A549 (cell line): ENCODE measurements at regions not wholly inside any gene's neighbourhood (a gene's known extent, or its start where the extent isn't known, plus 50 kb on each side); places are given as distances from the start of the nearest gene placed in this dataset.

ENCODE experiments used
- ATAC-seq, 2 experiments: fragments of 200-7000 bp in 1 of 2; fragments of >200 bp in 1 of 2; cut with Nextera tagmentation in 1 of 2; cut with Tn5 transposase in 1 of 2; 3 replicates each; pipeline versions ENCODE4 v1.8.0 to v1.9.1; 2018 to 2020; ENCODE audit warnings: mild to moderate bottlenecking in 1 of 2, moderate library complexity in 1 of 2
- CTCF ChIA-PET: fragments of 300-600 bp; sonication (Branson Sonifier 250); formaldehyde crosslinking; extraction: SDS; loops from one replicate; lab custom pipeline; 2021; ENCODE audit warnings: antibody characterized with exemption, inconsistent platforms; lab: Yijun Ruan, JAX
- POLR2A ChIA-PET: fragments of 350-600 bp; formaldehyde crosslinking; extraction: SDS; loops from one replicate; lab custom pipeline; 2021; ENCODE audit warnings: antibody characterized with exemption, inconsistent platforms; lab: Yijun Ruan, JAX
- DNase-seq, 2 experiments: peaks; one replicate each; pipeline versions ENCODE4 v3.0.0 to v3.0.0-alpha.2; 2011 to 2016; ENCODE audit warnings: low read depth in 1 of 2, low spot score in 1 of 2
- FAIRE-seq: peaks from 2 replicates; lab custom pipeline; 2011; peaks lifted over from hg19 to GRCh38; lab: Jason Lieb, UNC
- H3K27ac ChIP-seq, 2 experiments: fragments of >200 bp; sonication (Bioruptor Twin); formaldehyde crosslinking; 3 replicates each; pipeline ENCODE4 v1.5.1; 2016 to 2017
- H3K4me1 ChIP-seq: fragments of >200 bp; sonication (Bioruptor Twin); formaldehyde crosslinking; 3 replicates; pipeline ENCODE4 v1.6.1; 2016
- H3K4me2 ChIP-seq: fragments of >200 bp; sonication (Bioruptor Twin); formaldehyde crosslinking; 3 replicates; pipeline ENCODE4 v1.6.1; 2016
- H3K4me3 ChIP-seq: fragments of >200 bp; sonication (Bioruptor Twin); formaldehyde crosslinking; 3 replicates; pipeline ENCODE4 v1.5.1; 2016
- H3K9me3 ChIP-seq: fragments of >200 bp; sonication (Bioruptor Twin); formaldehyde crosslinking; 3 replicates; pipeline ENCODE4 v1.6.1; 2016
- BHLHE40 ChIP-seq: IDR thresholded peaks from 2 replicates; pipeline ENCODE4 v1.6.1; 2012; ENCODE audit warnings: low read depth, low read length, inconsistent platforms
- CBX8 ChIP-seq: fragments of 200-600 bp; sonication (generic); IDR thresholded peaks from 2 replicates; pipeline ENCODE4 v1.6.1; 2016
- CHD2 ChIP-seq: fragments of 150-350 bp; IDR thresholded peaks from 2 replicates; pipeline ENCODE4 v1.6.1; 2014; ENCODE audit warnings: low read length; ENCODE audit not compliant: partially characterized antibody
- CTCF ChIP-seq: fragments of >200 bp; sonication (Bioruptor Twin); formaldehyde crosslinking; IDR thresholded peaks from 3 replicates; pipeline ENCODE4 v1.5.1; 2016
- E2F6 ChIP-seq: IDR thresholded peaks from 2 replicates; pipeline ENCODE4 v1.6.1; 2012; ENCODE audit warnings: low read depth, borderline replicate concordance
- EP300 ChIP-seq, 2 experiments: fragments of >200 bp; sonication (Bioruptor Twin); formaldehyde crosslinking; IDR thresholded peaks; 2 replicates in 1 of 2; 3 replicates in 1 of 2; pipeline ENCODE4 v1.6.1; 2016 to 2017
- FOSB ChIP-seq: fragments of 250-450 bp; sonication (Bioruptor Pico); IDR thresholded peaks from 2 replicates; pipeline ENCODE4 v1.5.0; 2020; ENCODE audit warnings: mild to moderate bottlenecking, moderate library complexity
- FOSL2 ChIP-seq, 2 experiments: fragments of 450-650 bp in 1 of 2; fragments of >200 bp in 1 of 2; sonication (Bioruptor Twin) in 1 of 2; formaldehyde crosslinking; IDR thresholded peaks; 2 replicates each; pipeline versions ENCODE4 v1.5.0 to v1.6.1; 2016 to 2020; ENCODE audit warnings: mild to moderate bottlenecking in 1 of 2, moderate library complexity in 1 of 2
- FOXS1 ChIP-seq: fragments of 250-450 bp; sonication (Bioruptor Pico); IDR thresholded peaks from 2 replicates; pipeline ENCODE4 v1.5.0; 2020; ENCODE audit warnings: mild to moderate bottlenecking, moderate library complexity
- GATA3 ChIP-seq: IDR thresholded peaks from 2 replicates; pipeline ENCODE4 v1.6.1; 2012; ENCODE audit warnings: borderline replicate concordance
- HEYL ChIP-seq: fragments of 250-450 bp; sonication (Bioruptor Pico); IDR thresholded peaks from 2 replicates; pipeline ENCODE4 v1.8.0; 2021; ENCODE audit warnings: mild to moderate bottlenecking, moderate library complexity
- HMGXB4 ChIP-seq: fragments of 250-450 bp; sonication (Bioruptor Pico); IDR thresholded peaks from 2 replicates; pipeline ENCODE4 v1.5.0; 2021; ENCODE audit warnings: mild to moderate bottlenecking, moderate library complexity, borderline replicate concordance
- HOXB13 ChIP-seq: fragments of 250-450 bp; sonication (Bioruptor Pico); IDR thresholded peaks from 2 replicates; pipeline ENCODE4 v1.5.0; 2020; ENCODE audit warnings: low read depth, mild to moderate bottlenecking, moderate library complexity
- JUNB ChIP-seq: fragments of >200 bp; sonication (Bioruptor Twin); formaldehyde crosslinking; IDR thresholded peaks from 2 replicates; pipeline ENCODE4 v1.6.1; 2016
- KDM1A ChIP-seq: fragments of 200-600 bp; sonication (generic); IDR thresholded peaks from 2 replicates; pipeline ENCODE4 v1.6.1; 2016; ENCODE audit warnings: low read depth, mild to moderate bottlenecking
- KDM5A ChIP-seq: fragments of 200-600 bp; sonication (generic); IDR thresholded peaks from 2 replicates; pipeline ENCODE4 v1.6.1; 2016; ENCODE audit warnings: antibody characterized with exemption, mild to moderate bottlenecking
- MAFK ChIP-seq: fragments of 450-650 bp; IDR thresholded peaks from 2 replicates; pipeline ENCODE4 v1.6.1; 2014; ENCODE audit not compliant: partially characterized antibody
- NFE2L2 ChIP-seq: fragments of 150-350 bp; conservative IDR thresholded peaks from 2 replicates; pipeline ENCODE4 v1.6.1; 2014; ENCODE audit warnings: low read length
- RAD21 ChIP-seq, 2 experiments: fragments of >200 bp in 1 of 2; sonication (Bioruptor Twin) in 1 of 2; formaldehyde crosslinking in 1 of 2; IDR thresholded peaks in 1 of 2; conservative IDR thresholded peaks in 1 of 2; 2 replicates in 1 of 2; 3 replicates in 1 of 2; pipeline ENCODE4 v1.6.1; 2012 to 2018; ENCODE audit warnings: inconsistent platforms in 1 of 2
- RARB ChIP-seq: fragments of 250-450 bp; sonication (Bioruptor Pico); IDR thresholded peaks from 2 replicates; pipeline ENCODE4 v1.8.0; 2021; ENCODE audit warnings: mild to moderate bottlenecking, moderate library complexity
- RCOR1 ChIP-seq: fragments of 150-350 bp; IDR thresholded peaks from 2 replicates; pipeline ENCODE4 v1.6.1; 2014; ENCODE audit warnings: antibody characterized with exemption, low read length, low read depth
- RFX5 ChIP-seq: fragments of 450-650 bp; IDR thresholded peaks from 2 replicates; pipeline ENCODE4 v1.7.1; 2014; ENCODE audit warnings: antibody characterized with exemption, mild to moderate bottlenecking, moderate library complexity
- SREBF2 ChIP-seq: fragments of 450-650 bp; IDR thresholded peaks from 2 replicates; pipeline ENCODE4 v1.6.1; 2014; ENCODE audit warnings: mild to moderate bottlenecking, moderate library complexity
- TFCP2L1 ChIP-seq: fragments of 250-450 bp; sonication (Bioruptor Pico); IDR thresholded peaks from 2 replicates; pipeline ENCODE4 v1.5.0; 2021; ENCODE audit warnings: mild to moderate bottlenecking
- TP53 ChIP-seq: fragments of 250-450 bp; sonication (Bioruptor Pico); IDR thresholded peaks from 2 replicates; pipeline ENCODE4 v1.5.0; 2021; ENCODE audit warnings: mild to moderate bottlenecking, moderate library complexity
- ZFP36 ChIP-seq: fragments of 450-650 bp; IDR thresholded peaks from 2 replicates; pipeline ENCODE4 v1.6.1; 2014; ENCODE audit warnings: borderline replicate concordance; ENCODE audit not compliant: partially characterized antibody
- WGBS: methylation state at CpG from one replicate; pipeline ENCODE4 v1.1.6; 2017; ENCODE audit errors: missing lambda C conversion rate; 5-methylcytosine and 5-hydroxymethylcytosine counted together

GRCh38 chr6:132085731-132086130 lies 134.6 kb upstream of the CCN2 start:
- DNase-seq: no peak
- no peak for TF ChIP-seq FOSB
- TF ChIP-seq, all 56 proteins: peak for 0
- ChIA-PET POLR2A (interaction anchor here (1.3 to 2.0 kb wide), 2 partner anchors 14 to 134 kb away, joined by 4 to 10 read pairs; partner anchors contain the start of gene CCN2), CTCF (interaction anchor here (0.8 kb wide), 1 partner anchor 171 kb away, joined by 4 read pairs; no protein-coding TSS in a partner anchor)
- ATAC-seq: no peak
- Histone ChIP-seq H3K4me3 (no peak overlapping the region), H3K27ac (peak overlapping the region in 1 of 2 experiments; percentile 57; a peak in 3 of 6 replicates), H3K4me2 (peak overlapping the region; percentile 49; the same call in 2 of the 3 replicates), H3K4me1 (peaks cover 20% of the 10 kb centered on the region), H3K9me3 (no peaks in the 10 kb centered on the region; the same call in 2 of the 3 replicates)
- no peak for FAIRE-seq
- 73% methylated on average over 5 of the region's 5 CpGs for WGBS

GRCh38 chr6:132084811-132085509 lies 133.8 kb upstream of the CCN2 start:
- TF ChIP-seq RCOR1 (no peak), CBX8 (no peak), KDM5A (no peak), GATA3 (peak; percentile 24; the same call in 1 of the 2 replicates), EP300 (IDR thresholded peaks at IDR 0.05) (no peak), JUNB (0 out of 2 replicates have a peak, but pooled peaks have one; percentile 22), E2F6 (no peak), RFX5 (no peak), NFE2L2 (no peak), FOSB (no peak), FOSL2 (IDR thresholded peaks at IDR 0.05) (no peak), FOSL2 (CRISPR knock-in tag; IDR thresholded peaks at IDR 0.05) (no peak), HOXB13 (no peak)
- ChIA-PET CTCF (interaction anchor here (1.0 kb wide), 1 partner anchor 135 kb away, joined by 3 read pairs; no protein-coding TSS in a partner anchor), POLR2A (interaction anchor here (1.3 to 2.0 kb wide), 2 partner anchors 15 to 134 kb away, joined by 4 to 10 read pairs; partner anchors contain the start of gene CCN2)
- peaks cover 20% of the 10 kb centered on the region for H3K4me1 ChIP-seq
- 72% methylated on average over 3 of the region's 3 CpGs for WGBS
- H3K9me3 ChIP-seq: no peaks in the 10 kb centered on the region
- H3K4me3 ChIP-seq: no peak overlapping the region
- DNase-seq (peak in 1 of 2 experiments; percentile 45), ATAC-seq (peak; percentile 66 to 81; a peak in 5 of 6 replicates), FAIRE-seq (no peak)
- peak overlapping the region; percentile 51 to 57; a peak in 5 of 6 replicates for H3K27ac ChIP-seq
- H3K4me2 ChIP-seq: peak overlapping the region; percentile 49

GRCh38 chr6:132082421-132082820 lies 131.2 kb upstream of the CCN2 start:
- CTCF ChIA-PET: no interaction called here
- POLR2A ChIA-PET: no interaction called here
- ATAC-seq (no peak), FAIRE-seq (no peak), DNase-seq (no peak)
- no peak overlapping the region for H3K27ac ChIP-seq
- H3K9me3 ChIP-seq: no peaks in the 10 kb centered on the region
- H3K4me1 ChIP-seq: peaks cover 20% of the 10 kb centered on the region
- 59% methylated on average over 2 of the region's 2 CpGs for WGBS
- no peak overlapping the region for H3K4me2 ChIP-seq
- no peak for TF ChIP-seq SREBF2
- TF ChIP-seq RFX5: no peak
- no peak for TF ChIP-seq HMGXB4
- no peak for TF ChIP-seq TFCP2L1 (CRISPR knock-in tag)
- TF ChIP-seq TP53 (CRISPR knock-in tag): no peak
- no peak for TF ChIP-seq KDM1A
- TF ChIP-seq RAD21 (conservative IDR thresholded peaks at IDR 0.05 in 1 of 2, IDR thresholded peaks at IDR 0.05 in 1 of 2): no peak
- TF ChIP-seq ZFP36: no peak
- no peak for TF ChIP-seq MAFK
- no peak for TF ChIP-seq BHLHE40
- no peak for TF ChIP-seq RARB (CRISPR knock-in tag)
- no peak for TF ChIP-seq RCOR1
- no peak for TF ChIP-seq HEYL (CRISPR knock-in tag)
- no peak for TF ChIP-seq FOXS1 (CRISPR knock-in tag)
- TF ChIP-seq CTCF: no peak
- TF ChIP-seq CHD2: no peak
- no peak overlapping the region for H3K4me3 ChIP-seq
